ENCODE measurements at regions not wholly inside any gene's neighbourhood (a gene's known extent, or its start where the extent isn't known, plus 50 kb on each side); places are given as distances from the start of the nearest gene placed in this dataset.
"Not testable (repeated sequence)": the region's sequence is repeated elsewhere in the genome, so short reads cannot be mapped to it uniquely, and the experiment has no call there.

DNA sequence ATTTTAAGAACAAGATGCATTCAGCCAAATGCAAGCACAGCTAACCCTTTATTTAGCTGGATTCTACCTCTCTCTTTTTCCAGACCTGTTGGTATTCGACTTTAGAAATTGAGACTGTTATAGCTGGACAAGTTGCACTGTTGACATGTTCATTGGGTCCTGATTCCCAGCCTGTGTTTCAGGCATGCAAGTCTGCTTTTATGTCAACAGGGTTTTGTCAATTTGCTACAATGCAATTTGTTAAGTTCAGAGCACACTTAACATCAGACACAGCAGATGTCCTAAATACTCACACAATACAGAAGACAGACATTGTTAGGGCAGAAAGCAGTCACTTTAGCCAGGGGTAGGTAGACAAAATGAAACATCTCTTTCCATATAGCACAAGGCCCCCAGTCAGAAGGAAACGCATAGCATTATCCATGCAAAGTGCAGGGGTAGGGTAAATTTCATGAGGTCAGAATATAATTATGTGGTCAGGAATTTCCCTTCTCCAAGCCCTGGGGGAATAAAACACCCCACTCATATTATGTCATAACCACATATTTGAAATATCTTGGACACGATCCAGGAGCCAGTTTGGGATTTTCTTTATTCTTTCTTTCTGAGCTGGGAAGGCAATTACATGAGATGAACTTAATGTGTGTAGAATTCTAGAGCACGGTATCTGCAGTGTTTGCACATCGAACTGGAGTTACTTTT lies 504.1 kb downstream of the NTRK3 start:
- DNase-seq: no peak

DNA sequence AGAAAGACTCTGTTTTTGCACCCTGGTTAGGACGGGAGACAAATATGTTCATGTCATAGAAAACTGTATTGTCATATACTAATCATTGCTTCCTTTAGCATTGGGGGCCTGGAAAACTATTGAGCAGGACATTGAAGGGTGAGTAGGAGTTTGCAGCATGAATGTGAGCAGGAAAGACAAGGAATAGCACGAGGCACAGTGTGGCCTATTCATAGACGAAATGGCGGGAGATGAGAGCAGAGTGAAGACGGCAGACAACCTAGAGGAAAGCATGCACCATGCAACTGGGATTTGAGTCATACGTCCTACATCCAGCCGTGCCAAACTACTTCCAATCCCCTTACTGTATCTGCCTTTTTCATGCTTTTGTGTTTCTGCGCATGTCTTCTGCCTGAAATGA lies 508.1 kb downstream of the NTRK3 start:
- DNase-seq: no peak

DNA sequence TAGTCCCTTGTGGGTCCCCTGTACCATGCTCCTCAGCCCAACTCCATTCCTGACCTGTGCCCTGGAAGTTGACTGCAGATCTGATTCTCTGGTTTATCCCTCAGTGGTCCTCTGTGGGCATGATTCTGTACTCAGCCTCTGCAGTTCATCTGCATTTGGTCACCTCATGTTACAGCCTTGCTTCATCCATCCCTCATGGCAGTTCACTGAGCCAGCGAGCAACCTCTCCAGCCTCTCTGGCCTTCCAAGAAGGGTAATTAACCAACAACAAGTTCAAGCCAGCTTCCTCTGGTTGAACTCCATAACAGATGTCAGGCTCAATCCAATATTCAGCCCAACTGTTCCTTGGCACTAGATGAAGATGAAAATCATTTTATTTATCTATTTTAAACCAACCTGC lies 509.5 kb downstream of the NTRK3 start:
- peak; percentile 25 for DNase-seq

DNA sequence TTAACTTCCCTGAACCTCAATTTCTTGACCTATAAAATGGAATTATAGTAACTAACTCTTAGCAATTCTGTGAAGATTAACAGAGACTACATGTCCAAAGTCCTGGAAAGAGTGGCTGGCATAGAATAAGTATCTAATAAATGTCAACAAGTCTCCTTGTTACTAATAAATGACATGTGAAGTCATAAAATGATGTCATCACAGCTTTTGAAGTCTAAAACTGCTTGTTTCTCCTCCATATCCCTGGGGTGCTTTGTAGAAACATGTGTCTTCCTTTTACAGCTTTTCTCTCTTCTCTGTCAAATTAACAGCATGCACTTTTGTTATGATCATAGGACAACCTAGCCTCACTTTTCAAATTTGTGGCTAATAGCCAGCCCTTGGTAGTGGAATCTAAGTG lies 510.2 kb downstream of the NTRK3 start:
- no peak for DNase-seq

DNA sequence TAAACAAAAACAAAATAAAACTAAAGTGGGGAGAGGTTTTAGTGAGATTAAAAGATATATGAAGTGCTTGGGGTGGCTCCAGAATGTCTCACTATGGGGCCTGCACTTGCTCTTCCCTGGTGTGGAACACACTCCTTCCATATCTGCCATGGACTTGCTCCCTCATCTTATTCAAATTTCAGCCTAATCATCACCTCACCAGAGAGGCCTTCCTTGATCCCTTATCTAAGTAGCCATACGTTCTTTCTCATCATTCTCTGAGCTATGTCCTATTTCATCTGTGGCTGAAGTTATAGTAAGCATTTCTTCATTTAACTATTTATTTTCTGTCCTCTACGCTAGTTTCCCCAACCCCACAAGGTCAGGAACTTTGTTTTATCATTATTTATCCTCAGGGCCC lies 511.7 kb downstream of the NTRK3 start:
- DNase-seq: no peak

DNA sequence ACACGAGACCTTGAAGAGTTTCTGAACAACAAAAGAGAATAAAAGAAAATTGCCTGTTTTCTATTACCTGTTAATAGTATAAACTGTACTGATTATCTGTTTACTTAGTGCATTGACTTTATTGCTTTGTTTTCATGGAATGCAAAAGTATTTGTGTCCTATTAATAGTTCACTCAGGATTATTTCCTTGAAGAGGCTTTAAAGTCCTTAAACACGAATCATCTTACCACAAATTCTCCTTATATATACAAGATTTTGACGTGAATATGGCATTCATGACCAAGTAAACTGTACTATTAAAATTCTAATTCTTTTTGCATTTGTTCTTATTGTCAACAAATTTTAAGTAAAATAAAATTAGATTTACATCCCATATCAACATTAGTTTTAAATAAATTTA lies 513.0 kb downstream of the NTRK3 start:
- no peak for DNase-seq

DNA sequence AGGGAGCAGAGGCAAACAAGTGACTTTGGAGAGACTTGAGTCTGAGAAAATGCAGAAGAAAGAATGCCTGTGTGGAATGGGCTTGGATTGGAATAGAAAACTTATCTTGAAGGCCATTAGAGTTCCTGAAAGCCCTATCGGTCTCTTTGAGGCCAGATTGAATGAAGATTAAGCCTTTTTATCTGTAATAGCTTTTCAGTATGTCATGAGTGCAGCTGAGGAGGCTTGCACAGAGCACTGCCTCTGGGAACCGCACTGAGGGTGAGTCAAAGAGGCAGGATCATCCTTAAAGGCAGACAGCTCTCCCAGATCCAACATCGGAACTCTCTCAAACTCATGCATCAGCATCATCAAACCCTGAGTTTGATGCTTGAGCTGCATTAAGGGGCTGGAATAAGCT lies 515.2 kb downstream of the NTRK3 start:
- no peak for DNase-seq

DNA sequence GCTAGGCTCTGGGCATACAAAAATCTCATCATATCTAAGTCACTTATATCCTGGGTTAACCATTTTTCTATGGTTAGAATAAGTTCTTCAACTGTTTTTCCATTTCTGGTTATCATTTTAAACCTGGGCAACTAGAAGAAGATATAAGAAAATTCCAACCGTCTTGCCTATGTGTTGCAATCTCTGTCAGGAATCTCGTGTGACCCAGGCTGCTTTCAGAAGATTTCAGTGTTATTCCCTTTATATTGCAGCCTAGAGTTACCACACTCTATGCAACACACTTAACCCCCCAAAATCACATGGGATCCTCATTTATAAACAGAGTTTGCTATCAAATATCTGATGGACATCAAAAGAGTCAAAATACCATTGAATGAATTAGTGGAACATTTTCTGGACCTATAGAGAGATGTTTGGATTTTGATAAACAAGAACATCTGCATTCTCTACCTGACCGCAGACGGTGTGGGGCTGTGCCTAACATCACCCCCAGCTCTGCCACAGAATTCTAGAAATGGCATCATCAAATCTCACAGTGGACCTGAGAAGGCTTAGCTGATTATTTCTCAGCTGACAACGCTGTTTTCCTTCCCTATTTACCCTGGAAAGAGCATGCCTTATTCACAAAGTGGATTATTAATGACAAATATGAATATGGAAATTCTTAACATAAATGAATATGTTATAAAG lies 515.7 kb downstream of the NTRK3 start:
- no peak for DNase-seq

DNA sequence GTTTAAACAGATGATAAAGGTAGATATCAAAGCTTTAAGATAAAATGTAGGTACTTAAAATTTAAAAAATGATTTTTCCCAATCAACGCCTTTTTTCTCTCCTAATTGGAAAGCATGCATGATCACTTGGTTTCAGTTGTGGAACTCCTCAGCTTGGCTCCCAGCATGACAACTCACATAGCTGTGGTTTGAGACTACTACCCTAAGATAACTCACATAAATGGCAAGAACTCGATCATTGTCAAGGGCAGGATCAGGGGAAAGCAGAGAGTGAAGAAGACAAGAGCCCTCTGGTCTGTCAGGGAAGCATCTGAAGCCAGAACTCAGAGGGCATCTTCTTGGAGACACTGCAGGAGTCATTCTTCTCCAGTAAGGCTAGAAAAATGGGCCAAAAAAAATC lies 516.7 kb downstream of the NTRK3 start:
- no peak for DNase-seq

DNA sequence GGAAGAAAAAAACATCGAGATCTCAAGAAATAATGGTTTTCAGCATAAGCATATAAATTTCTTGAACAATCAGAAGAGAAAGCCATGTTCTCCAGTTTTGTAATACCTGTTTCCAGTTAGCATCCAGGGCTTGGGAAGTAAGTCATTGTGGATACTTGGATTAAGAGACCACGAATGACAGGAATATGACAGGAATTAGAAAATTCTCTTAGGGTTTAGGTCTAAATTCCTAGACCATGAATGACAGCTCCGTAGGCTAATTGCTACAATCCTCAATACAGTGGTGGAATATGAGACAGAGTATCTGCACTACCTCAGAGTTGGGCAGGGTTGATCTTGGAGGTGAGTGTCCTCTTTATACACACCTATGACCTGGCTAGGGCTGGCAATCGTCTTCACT lies 517.5 kb downstream of the NTRK3 start:
- DNase-seq: no peak

DNA sequence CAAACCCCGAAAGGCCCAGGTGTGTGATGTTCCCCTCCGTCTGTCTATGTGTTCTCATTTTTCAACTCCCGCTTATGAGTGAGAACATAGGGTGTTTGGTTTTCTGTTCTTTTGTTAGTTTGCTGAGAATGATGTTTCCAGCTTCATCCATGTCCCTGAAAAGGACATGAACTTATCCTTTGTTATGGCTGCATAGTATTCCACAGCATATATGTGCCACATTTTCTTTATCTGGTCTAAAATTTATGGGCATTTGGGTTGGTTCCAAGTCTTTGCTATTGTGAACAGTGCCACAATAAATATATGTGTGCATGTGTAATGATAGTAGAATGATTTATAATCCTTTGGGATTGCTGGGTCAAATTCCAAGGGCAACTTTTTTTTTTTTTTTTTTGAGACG lies 519.1 kb downstream of the NTRK3 start:
- DNase-seq: not testable (repeated sequence)

DNA sequence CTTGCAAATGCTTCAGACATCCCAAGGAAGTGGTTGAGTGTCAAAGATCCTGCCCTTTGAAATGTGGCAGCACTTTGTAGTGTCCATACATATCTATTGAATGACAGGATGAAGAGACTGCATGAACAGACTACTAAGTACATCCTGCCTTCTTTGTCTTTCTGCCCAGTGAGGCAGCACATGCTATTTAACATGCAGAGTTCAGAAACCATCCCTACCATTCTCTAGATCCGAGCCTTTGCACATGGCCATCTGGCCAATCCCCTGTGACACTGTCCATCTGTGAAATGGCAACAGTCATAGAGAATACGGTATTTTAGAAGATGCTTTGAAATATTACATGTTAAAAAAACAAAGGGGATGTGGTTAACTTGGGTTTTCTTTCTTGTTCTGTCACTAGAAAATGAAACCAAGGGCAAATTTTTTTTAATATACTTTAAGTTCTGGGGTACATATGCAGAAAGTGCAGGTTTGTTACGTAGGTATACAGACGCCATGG lies 519.6 kb downstream of the NTRK3 start:
- no peak for DNase-seq

DNA sequence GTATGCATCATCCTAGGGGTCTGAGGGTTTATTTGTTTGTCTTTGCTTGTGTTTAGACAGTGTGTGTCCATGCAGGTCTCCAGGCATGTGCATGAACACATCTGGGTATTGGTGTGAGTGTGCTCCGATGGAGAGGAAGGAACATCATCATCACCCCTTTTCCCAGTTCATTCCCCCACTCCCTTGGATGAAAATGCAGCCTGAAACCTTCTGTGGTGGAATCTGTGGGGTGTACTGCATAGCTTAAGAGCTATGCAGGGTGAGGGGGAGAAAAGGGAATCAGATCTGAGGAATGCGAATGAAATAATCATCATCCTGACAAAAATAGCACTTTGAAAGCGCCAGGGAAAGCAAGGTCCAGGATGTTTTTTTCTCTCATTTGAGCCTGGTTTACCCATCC lies 520.1 kb downstream of the NTRK3 start:
- no peak for DNase-seq

DNA sequence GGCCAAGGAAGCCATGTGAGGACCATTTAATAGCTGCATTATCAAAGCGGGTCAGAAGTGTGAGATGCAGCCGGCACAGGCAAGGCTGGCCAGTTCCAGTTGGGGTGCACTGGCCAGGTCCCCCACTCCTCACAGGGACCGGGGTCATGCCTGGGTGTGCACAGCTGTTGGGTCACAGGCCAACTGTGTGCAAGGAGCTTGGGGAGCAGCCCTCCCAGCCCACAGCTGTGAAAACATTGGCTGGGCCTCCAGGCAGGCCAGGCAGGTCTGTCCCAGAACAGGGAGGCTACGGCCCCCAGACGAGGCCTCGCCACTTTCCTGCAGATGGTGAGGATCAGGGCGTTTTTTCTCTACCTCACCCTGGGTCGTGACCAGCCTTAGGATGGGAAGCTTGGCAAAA lies 521.0 kb downstream of the NTRK3 start:
- DNase-seq: no peak

DNA sequence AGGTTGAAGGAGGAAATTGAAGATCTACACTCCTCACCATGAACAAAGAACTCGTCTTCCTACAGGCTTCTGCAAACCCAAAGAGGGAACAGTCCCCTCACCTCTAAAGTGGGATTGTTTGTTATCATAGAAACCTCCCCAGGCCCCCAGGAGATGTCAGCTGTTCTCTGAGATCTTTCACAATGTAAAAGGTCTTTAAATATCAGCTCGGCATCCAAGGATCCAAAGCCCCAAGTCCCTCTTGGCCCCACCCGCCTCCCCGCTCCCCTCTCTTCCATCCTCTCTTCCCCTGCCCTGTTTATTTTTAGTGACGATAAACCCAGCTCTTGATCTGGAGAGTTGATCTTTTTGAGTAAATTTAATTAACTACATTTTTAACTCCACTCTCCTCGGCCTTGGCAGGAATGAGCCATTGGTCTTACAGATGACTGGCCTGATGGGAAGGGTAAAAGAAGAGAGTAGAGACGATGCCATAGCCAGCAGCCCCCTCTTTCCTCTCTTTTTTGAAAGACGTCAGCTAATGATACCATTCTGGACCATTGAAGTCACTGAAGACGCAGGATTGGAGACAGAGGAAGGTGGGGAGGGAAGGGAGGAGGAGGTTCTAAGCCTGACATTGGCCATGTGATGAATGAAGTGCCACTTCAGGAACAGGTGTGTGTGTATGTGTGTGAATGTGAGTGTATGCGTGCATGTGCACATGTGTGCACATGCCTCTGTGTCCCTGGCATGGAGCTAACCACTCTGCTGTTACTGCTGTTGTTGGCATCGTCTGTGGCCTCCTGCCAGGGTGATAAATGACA lies 521.8 kb downstream of the NTRK3 start:
- DNase-seq: no peak

DNA sequence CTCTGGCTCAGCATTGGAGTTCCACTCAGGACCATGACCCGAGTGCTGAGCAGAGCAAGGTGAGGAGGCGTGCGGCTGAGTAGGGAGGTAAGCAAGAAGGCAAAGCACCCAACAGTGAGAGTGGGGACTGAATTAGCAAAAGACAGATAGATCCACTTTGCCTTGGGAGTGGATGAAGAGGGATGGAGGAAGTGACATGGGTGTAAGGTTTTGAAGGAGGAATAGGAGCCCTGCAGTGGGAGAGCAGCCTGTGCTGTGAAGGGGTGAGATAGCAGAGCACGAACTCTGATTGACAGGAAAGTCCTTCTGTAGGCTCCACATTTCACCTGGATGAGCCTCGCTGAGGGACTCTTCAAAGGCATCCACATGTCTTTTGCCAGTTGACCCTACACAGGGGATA lies 522.6 kb downstream of the NTRK3 start:
- no peak for DNase-seq

DNA sequence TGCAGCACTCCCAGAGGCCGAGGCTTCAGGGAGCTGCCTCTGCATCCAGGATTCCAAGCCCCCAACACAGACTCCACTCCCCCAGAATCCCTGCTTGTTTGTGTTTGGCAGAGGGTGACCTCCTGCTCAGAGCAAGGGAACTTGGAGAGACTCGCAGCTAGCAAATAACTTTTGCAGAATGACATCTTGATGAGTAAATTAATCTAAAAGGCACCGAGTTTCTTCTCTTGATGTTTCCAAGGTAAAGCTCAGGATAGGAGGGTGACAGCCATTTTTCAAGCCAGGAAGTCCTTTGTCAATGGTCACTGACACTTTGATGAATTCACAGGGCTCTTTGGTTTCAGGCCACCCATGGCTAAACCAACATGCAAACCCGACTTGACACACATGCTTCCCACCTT lies 523.0 kb downstream of the NTRK3 start:
- DNase-seq: no peak

DNA sequence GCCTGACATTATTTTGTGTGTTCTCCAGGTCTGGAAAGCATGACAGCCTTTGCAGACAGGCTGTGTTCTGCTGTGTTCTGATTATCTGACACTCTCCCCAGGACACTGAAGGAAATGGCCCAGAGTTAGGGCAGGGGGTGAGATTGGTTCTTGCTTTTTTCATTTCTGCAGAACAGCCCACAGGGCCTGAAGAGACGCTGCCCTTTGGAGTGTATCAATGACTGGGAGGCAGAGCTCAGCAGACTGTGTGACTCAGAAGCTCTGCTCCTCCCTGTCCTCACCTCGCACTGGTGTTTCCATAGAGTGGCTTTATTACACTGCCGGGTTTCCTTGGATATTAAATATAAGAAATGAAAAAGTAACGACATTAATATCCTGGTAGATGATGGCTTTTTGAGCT lies 523.6 kb downstream of the NTRK3 start:
- DNase-seq: no peak

DNA sequence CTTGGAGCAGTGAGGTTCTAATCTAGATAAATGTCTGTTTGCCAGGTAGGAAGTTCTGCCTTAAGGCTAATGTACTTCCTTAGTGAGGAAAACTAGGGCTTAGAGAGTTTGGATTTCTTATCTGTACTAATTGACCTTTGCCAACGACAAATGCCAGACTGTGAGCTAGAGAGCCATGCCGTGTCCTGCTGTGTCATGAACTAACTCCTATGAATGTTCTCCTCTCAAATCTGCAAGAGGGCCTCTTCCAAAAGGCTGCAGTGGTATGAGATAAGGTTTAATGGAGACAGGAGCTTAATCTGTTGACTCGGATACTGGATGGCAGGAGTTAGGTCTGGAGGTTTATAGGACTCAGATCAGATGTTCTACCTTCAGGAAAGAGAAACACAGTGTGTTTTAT lies 524.9 kb downstream of the NTRK3 start:
- no peak for DNase-seq

DNA sequence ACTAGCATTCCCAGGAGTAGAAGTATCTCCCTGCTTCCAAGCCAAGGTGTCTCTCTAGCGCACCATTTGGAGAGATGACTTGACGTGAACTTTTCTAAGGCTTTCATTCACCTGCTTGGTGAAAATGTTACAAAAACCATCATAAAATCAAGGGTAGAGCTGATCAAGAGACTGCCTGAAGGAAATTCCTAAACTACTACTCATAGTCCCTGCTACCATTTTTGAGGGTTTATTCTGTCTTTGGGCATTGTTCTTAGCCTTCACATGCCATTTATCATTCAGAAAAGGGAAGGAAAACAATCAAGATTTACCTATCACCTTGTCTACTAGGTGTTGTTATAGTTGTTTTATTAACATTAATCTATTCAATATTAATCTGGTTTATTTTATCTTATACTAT lies 525.8 kb downstream of the NTRK3 start:
- no peak for DNase-seq

DNA sequence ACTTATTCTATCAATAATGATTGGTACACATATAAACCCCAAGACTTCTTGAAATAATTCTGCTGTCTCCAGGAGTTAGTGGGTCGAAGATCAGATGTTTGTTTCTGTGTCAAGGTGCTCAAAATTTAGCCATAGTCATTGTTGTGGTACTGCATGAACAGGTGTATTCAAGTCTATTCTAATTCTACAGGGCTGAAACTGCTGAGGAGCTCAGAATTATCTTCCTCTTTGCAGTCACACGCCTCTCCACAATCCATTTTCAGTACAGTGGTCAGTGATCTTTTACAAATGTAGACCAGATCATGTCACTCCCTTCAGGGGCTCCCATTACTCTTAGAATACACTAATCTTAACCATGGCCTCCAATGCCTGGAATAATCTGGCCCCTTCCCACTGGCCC lies 527.5 kb downstream of the NTRK3 start:
- DNase-seq: no peak

DNA sequence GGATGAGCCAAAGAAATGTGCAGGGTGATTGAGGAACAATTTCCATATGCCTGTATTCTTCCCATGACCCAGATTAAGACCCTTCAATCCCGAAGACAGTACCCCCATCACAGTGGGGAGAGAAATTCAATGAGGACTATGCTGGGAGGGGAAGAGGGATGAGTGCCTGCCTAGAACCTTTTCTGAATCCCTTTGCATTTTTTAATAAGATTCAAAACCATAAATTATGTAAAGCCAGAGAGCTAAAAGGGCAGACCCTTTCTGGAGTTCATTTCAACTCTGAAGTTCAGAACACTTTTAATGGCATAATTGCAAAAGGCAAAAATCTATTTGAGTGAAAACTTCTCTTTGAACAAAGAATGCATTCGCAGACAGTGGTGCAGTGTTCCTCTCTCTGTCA lies 529.5 kb downstream of the NTRK3 start:
- no peak for DNase-seq

DNA sequence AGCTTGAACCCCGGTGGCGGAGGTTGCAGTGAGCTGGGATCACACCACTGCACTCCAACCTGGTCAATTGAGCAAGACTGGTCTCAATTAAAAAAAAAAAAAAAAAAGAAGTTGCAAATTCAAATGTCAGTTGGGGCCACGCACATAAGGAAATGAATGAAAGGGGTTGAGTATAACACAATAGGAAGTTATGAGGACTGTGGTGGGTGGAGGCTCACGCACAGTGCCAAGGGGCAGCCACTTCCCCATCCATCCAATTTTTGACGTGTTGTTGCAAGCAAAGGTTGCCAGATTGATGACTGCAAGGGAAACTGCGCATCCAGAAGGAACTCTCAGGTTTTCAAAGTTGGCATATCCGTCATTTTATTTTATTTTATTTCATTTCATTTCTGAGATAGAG lies 532.2 kb downstream of the NTRK3 start:
- no peak for DNase-seq

Measured in DMS153 (cell line).